ENCODE measurements at regions not wholly inside any gene's neighbourhood (a gene's known extent, or its start where the extent isn't known, plus 50 kb on each side); places are given as distances from the start of the nearest gene placed in this dataset.

- DNase-seq = no peak
Measured at GRCh38 chr6:56377295-56377694, 129.9 kb upstream of the COL21A1 start.

DNA sequence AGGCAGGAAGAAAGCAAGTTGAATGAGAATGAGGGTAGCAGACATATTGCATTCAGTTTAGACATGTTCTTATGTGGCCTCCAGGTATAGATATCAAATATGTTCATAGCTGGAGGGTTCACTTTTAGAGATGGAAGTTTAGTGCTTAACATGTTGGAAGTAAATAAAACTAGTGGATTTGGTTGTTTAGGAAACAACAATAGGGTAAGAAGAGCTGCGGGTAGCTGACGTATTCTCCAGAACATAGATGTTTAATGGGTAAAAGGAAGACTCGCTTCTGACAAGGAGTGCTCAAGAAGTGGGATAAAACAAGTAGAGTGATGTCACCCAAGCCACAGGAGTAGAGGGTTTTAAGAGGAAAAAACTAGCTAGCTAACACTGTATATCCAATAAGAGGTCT, 128.4 kb upstream of the COL21A1 start:
- DNase-seq = no peak

DNA sequence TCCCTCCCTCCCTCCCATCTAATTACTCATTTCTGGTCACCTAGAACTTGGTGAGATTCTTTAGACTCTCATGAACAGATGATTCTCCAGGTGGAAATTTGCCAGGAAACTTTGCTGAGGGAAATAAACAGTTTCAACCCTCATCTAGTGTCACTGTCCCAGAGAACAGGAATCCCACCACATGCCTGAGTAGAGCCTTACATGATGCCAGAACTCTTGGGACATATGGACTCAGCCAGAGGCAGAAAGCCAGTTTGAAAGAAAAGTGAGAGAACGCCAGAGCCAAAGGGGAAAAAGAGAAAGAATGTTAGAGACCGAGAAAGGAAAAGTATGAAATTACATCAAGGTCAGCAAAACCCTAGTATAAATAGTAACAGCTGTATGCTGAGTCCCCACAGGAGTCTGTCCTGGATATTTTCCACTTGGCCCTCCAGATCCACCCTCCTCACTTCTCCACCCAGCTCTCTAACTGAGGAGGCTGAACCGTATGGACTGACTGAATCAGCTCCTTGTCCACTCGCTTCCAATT, 127.5 kb upstream of the COL21A1 start:
- peak; percentile 34 for DNase-seq

- no peak for DNase-seq
Measured at GRCh38 chr6:56372406-56372995, 125.1 kb upstream of the COL21A1 start.

DNA sequence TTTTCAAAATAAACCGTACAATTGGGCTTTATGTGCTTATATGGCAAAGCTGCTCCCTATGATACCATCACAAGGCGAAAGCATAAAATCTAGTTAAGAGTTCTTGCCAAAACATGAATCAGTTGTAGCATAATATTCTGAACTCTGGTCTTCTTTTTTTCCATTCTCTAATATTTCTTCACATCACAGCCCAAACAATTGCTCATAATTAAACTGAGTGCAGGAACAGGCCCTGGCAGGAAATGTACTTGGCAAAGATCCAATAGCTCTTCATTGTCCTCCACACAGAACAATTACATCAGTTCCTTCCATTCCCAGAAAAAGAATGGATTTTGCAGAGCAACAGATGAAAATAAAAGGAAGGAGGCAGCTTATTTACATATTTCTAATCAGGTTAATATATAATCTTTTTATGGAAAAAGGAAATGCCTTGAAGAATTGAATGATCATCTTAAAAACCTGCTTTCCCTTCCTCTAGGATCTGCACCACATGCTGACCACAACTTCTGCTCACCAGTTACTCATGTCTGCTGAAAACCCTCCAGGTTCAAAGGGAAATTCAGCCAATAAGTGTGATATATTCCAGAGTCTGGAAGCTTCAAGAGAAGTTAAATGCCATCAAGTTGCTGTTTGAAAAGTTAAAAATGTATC, 123.3 kb upstream of the COL21A1 start:
- peak; percentile 75 for DNase-seq

GRCh38 chr6:56370127-56370540, 122.8 kb upstream of the COL21A1 start:
- DNase-seq = no peak

- no peak for DNase-seq
Measured at GRCh38 chr6:56368491-56368890, 121.1 kb upstream of the COL21A1 start.

DNA sequence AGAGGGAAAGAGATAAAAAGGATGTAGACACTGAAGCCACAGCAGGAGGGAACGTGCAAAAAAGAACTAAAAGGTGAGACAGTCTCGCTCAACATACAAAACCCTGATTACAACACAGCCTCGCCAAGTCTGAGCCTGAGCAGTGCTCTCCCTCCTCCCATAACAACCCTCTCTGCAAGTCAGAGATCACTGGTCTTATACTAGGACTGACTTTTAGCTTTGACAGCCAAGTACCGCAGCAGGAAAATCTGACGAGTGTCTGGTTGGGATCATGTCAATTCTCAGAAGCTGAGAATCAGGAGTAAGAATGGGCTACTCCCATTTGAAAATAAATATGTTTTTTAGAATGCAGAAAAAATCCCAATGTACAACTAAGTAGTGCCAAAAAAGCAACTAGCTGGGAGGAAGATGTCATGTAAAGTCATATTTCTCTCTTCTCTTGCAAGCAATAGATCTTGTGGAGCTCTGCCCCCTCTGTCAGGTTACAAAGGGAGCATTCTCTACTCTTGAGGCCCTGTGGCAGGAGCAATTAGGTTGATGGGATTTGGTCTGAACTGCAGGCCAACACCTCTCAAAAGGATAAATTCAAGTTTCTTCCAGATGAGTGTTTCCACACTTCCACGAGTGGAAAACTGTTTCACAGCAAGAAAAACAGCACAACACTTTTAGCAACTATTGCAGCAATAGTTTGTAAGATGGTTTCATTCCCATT, 118.9 kb upstream of the COL21A1 start:
- DNase-seq = no peak

- DNase-seq = peak; percentile 86
Measured at GRCh38 chr6:56364827-56365339, 117.5 kb upstream of the COL21A1 start.

DNA sequence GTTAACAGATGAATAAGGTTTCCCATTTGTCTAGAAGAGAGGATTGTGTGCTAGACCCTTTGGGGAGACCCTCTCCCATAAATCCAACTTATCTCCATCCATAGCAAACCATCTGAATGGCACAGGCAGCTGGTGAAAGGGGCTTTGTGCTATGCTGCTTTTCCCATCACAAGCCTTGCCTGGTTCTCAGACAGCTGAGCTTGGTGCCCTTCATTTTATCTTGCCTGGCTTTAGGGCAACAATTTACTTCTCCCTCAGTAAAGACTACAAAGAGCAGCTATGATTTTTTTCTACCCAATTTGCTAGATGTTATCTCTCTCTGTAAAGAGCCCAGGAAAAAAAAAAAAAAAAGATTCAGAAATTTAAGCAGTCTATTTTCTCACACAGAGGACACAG, 117.0 kb upstream of the COL21A1 start:
- no peak for DNase-seq

DNA sequence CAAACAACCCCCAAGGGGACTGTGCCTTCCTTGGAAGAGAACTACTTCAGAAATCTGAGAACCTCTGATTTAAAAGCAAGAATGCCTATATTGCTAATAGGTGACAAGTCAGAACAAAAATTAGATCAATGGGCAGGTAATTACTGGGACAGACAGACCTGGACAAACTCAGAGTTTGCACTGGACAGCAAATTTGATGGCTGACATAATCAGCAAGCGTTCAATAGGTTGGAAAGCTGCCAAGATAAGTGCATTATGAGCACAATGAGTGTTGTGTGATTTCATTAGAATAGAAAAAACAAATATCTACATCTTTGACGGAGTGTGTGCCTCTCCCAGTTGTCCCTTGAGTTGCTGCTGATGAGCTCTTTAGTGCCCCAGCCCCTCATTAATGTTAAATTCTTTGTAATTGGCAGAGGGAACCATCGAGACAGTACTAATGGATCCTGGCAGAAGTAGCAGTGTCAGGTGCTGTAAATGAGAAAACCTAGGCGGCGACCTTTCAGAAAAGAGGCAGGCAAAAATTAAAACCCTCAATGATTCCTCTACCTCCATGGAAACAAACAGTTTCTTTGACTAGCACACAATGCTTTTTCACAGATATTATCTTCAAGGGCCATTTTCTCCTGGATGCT, 116.5 kb upstream of the COL21A1 start:
- DNase-seq = no peak

GRCh38 chr6:56361812-56362211, 114.4 kb upstream of the COL21A1 start:
- DNase-seq = no peak

- DNase-seq = peak; percentile 67
Measured at GRCh38 chr6:56359201-56359899, 112.0 kb upstream of the COL21A1 start.

GRCh38 chr6:56357616-56358373, 110.4 kb upstream of the COL21A1 start:
- DNase-seq = peak; percentile 42

GRCh38 chr6:56356426-56356825, 109.0 kb upstream of the COL21A1 start:
- DNase-seq = peak; percentile 78

DNA sequence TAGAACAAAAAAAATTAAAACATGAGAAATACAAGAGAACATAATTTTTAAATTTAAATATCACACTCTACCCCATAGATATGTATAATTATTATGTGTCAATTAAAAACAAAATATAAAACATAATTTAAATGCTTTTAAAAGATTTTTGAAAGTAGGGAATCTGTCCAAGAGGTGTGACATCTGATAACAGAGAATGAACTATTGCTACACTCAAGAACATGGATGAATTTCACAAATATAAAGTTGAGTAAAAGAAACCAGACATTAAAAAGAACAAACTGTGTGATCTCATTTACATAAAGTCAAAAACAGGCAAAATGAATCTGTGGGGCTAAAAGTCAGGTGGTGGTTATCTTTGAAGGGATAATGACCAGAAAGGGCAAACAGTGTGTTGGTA, 106.5 kb upstream of the COL21A1 start:
- no peak for DNase-seq

GRCh38 chr6:56350628-56351260, 103.4 kb upstream of the COL21A1 start:
- no peak for DNase-seq

GRCh38 chr6:56349194-56349593, 101.8 kb upstream of the COL21A1 start:
- DNase-seq = peak; percentile 79

- no peak for DNase-seq
Measured at GRCh38 chr6:56348578-56348977, 101.2 kb upstream of the COL21A1 start.

DNA sequence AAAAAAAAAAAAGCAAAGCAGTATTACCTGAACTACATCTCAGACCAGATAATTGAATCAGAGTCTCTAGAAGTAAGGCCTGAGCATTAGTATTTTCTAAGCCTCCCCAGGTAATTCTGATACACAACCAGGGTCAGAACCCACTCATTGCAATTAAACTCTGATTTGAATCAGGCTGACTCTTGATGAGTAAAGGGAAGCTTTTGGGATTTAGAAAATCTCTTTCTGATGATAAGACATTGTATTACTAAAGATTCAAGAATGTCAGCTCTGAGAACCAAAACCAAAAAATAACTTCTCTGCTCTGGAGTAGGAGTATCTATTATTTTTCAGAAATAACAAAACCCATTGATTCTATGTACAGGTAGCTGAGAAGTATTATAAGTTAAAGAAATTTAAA, 100.1 kb upstream of the COL21A1 start:
- peak; percentile 68 for DNase-seq

- DNase-seq = peak; percentile 63
Measured at GRCh38 chr6:56346958-56347357, 99.6 kb upstream of the COL21A1 start.

All from fibroblast of skin of back (primary cell).